ENCODE measurements at regions not wholly inside any gene's neighbourhood (a gene's known extent, or its start where the extent isn't known, plus 50 kb on each side); places are given as distances from the start of the nearest gene placed in this dataset.

DNA sequence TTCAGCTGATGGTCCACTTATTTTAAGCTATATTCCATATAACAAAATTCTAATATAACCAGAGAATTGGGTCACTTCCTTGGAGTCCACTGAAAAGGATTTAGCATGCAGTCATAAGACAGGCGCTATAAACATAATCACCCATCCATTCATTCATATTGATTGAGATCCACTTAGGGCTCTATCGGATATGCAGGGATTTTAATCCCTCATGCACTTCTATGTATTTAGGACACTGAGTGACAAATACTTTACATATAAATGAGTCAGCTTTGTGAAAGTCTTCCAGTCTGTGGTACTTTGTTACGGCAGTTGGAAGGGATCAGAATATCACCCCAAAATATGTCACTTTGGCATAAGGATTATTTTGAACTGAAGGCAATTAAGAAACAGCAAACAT, 127.3 kb upstream of the ZNF608 start:
- no peaks in the 10 kb centered on the region for H3K27me3 Mint-ChIP-seq
- H3K36me3 ChIP-seq (ENCODE audit: control insufficient read depth in 2 of 2, extremely low read depth in 1 of 2, insufficient read depth in 1 of 2, low read length in 1 of 2) = no peaks in the 10 kb centered on the region
- H3K4me3 Mint-ChIP-seq = no peak overlapping the region
- H3K4me1 Mint-ChIP-seq = no peaks in the 10 kb centered on the region
- no peaks in the 10 kb centered on the region for H3K27me3 ChIP-seq (replicated peaks in 1 of 2; ENCODE audit: control insufficient read depth in 2 of 2, extremely low read depth in 1 of 2, insufficient read depth in 2 of 2, low read length in 1 of 2)
- no peak overlapping the region for H3K4me3 ChIP-seq (ENCODE audit: control insufficient read depth in 1 of 2, extremely low read depth in 1 of 2, low read length in 1 of 2)
- no peaks in the 10 kb centered on the region for H3K4me1 ChIP-seq (ENCODE audit: control insufficient read depth in 1 of 2, extremely low read depth in 1 of 2, insufficient read depth in 2 of 2, low read length in 2 of 2)
- WGBS (ENCODE audit: insufficient coverage) = no CpG with 5 or more reads among the region's 3 CpGs
- H3K27ac Mint-ChIP-seq = no peak overlapping the region
- peaks cover 0 to 4% (median 0%) of the 10 kb centered on the region in 3 donors for H3K9me3 Mint-ChIP-seq
- ChIA-PET CTCF (no interaction called here), POLR2A (no interaction called here)
- no peak for ATAC-seq (replicated peaks in 1 of 4)
- H3K9me3 ChIP-seq = no peaks in the 10 kb centered on the region
- no peak overlapping the region for H3K27ac ChIP-seq (ENCODE audit: low read length)
- no peaks in the 10 kb centered on the region for H3K36me3 Mint-ChIP-seq
- DNase-seq = no peak

DNA sequence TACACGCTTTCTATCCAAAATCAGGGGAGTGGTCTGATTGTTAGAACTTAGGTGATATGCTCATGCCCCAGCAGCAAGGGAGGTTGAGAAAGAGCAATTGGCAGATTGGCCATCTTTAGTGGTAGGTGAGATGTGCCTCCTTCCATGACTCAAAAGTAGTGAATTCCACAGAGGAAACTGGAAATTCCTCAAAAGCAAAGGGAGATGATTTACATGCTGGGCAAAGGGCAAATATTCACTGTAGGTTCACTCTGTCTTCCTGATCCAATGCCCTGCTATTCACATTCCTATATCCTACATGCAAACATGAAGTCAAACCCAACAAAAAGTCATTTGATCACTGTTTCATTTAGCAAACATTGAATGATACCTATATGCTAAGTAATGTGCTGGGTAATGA, 130.1 kb upstream of the ZNF608 start:
- Histone ChIP-seq H3K36me3 (ENCODE audit: control insufficient read depth in 2 of 2, extremely low read depth in 1 of 2, insufficient read depth in 1 of 2, low read length in 1 of 2) (no peaks in the 10 kb centered on the region), H3K27ac (ENCODE audit: low read length) (no peak overlapping the region), H3K27me3 (replicated peaks in 1 of 2; ENCODE audit: control insufficient read depth in 2 of 2, extremely low read depth in 1 of 2, insufficient read depth in 2 of 2, low read length in 1 of 2) (no peaks in the 10 kb centered on the region), H3K4me3 (ENCODE audit: control insufficient read depth in 1 of 2, extremely low read depth in 1 of 2, low read length in 1 of 2) (no peak overlapping the region), H3K4me1 (ENCODE audit: control insufficient read depth in 1 of 2, extremely low read depth in 1 of 2, insufficient read depth in 2 of 2, low read length in 2 of 2) (no peaks in the 10 kb centered on the region), H3K9me3 (no peaks in the 10 kb centered on the region)
- Mint-ChIP-seq H3K36me3 (no peaks in the 10 kb centered on the region), H3K4me3 (no peak overlapping the region), H3K27me3 (no peaks in the 10 kb centered on the region), H3K4me1 (no peaks in the 10 kb centered on the region), H3K27ac (no peak overlapping the region), H3K9me3 (peaks cover 0 to 4% (median 0%) of the 10 kb centered on the region in 3 donors)
- CTCF ChIA-PET = no interaction called here
- DNase-seq (no peak), ATAC-seq (replicated peaks in 1 of 4) (no peak)
- POLR2A ChIA-PET = no interaction called here
- no CpG with 5 or more reads among the region's 1 CpG for WGBS (ENCODE audit: insufficient coverage)

DNA sequence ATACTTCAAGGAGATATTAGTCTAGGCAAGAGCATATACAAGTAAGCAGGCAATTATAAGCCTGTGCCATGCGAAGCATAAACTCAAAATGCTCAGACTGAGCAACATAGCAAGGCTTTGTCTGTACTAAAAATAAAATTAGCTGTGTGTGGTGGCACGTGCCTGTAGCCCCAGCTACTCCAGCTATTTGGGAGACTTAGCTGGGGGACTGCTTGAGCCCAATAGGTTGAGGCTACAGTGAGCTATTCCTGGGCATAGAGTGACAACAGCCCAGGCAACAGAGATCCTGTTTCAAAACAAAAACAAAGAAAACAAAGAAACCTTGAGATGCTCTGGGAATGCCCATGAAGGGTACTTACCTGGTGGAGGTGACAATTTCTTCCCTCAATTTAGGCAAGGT, 130.5 kb upstream of the ZNF608 start:
- peaks cover 0 to 4% (median 0%) of the 10 kb centered on the region in 3 donors for H3K9me3 Mint-ChIP-seq
- 100% methylated on average over 1 of the region's 2 CpGs for WGBS (ENCODE audit: insufficient coverage)
- H3K27ac Mint-ChIP-seq = no peak overlapping the region
- no peak overlapping the region for H3K4me3 Mint-ChIP-seq
- no peak for ATAC-seq (replicated peaks in 1 of 4)
- no peaks in the 10 kb centered on the region for H3K4me1 Mint-ChIP-seq
- ChIA-PET CTCF (no interaction called here), POLR2A (no interaction called here)
- Histone ChIP-seq H3K9me3 (no peaks in the 10 kb centered on the region), H3K4me1 (ENCODE audit: control insufficient read depth in 1 of 2, extremely low read depth in 1 of 2, insufficient read depth in 2 of 2, low read length in 2 of 2) (no peaks in the 10 kb centered on the region), H3K36me3 (ENCODE audit: control insufficient read depth in 2 of 2, extremely low read depth in 1 of 2, insufficient read depth in 1 of 2, low read length in 1 of 2) (no peaks in the 10 kb centered on the region), H3K27ac (ENCODE audit: low read length) (no peak overlapping the region), H3K4me3 (ENCODE audit: control insufficient read depth in 1 of 2, extremely low read depth in 1 of 2, low read length in 1 of 2) (no peak overlapping the region), H3K27me3 (replicated peaks in 1 of 2; ENCODE audit: control insufficient read depth in 2 of 2, extremely low read depth in 1 of 2, insufficient read depth in 2 of 2, low read length in 1 of 2) (no peaks in the 10 kb centered on the region)
- H3K36me3 Mint-ChIP-seq = no peaks in the 10 kb centered on the region
- no peaks in the 10 kb centered on the region for H3K27me3 Mint-ChIP-seq
- no peak for DNase-seq

GRCh38 chr5:124877501-124878146, 131.2 kb upstream of the ZNF608 start:
- Histone ChIP-seq H3K27me3 (replicated peaks in 1 of 2; ENCODE audit: control insufficient read depth in 2 of 2, extremely low read depth in 1 of 2, insufficient read depth in 2 of 2, low read length in 1 of 2) (no peaks in the 10 kb centered on the region), H3K27ac (ENCODE audit: low read length) (no peak overlapping the region), H3K36me3 (ENCODE audit: control insufficient read depth in 2 of 2, extremely low read depth in 1 of 2, insufficient read depth in 1 of 2, low read length in 1 of 2) (no peaks in the 10 kb centered on the region), H3K4me1 (ENCODE audit: control insufficient read depth in 1 of 2, extremely low read depth in 1 of 2, insufficient read depth in 2 of 2, low read length in 2 of 2) (no peaks in the 10 kb centered on the region), H3K4me3 (ENCODE audit: control insufficient read depth in 1 of 2, extremely low read depth in 1 of 2, low read length in 1 of 2) (no peak overlapping the region), H3K9me3 (no peaks in the 10 kb centered on the region)
- Mint-ChIP-seq H3K4me1 (no peaks in the 10 kb centered on the region), H3K4me3 (no peak overlapping the region), H3K27ac (no peak overlapping the region), H3K9me3 (peaks cover 0 to 4% (median 0%) of the 10 kb centered on the region in 3 donors), H3K36me3 (no peaks in the 10 kb centered on the region), H3K27me3 (no peaks in the 10 kb centered on the region)
- DNase-seq = no peak
- CTCF ChIA-PET = no interaction called here
- POLR2A ChIA-PET = no interaction called here
- 100% methylated on average over 2 of the region's 7 CpGs for WGBS (ENCODE audit: insufficient coverage)
- ATAC-seq (replicated peaks in 1 of 4) = no peak

DNA sequence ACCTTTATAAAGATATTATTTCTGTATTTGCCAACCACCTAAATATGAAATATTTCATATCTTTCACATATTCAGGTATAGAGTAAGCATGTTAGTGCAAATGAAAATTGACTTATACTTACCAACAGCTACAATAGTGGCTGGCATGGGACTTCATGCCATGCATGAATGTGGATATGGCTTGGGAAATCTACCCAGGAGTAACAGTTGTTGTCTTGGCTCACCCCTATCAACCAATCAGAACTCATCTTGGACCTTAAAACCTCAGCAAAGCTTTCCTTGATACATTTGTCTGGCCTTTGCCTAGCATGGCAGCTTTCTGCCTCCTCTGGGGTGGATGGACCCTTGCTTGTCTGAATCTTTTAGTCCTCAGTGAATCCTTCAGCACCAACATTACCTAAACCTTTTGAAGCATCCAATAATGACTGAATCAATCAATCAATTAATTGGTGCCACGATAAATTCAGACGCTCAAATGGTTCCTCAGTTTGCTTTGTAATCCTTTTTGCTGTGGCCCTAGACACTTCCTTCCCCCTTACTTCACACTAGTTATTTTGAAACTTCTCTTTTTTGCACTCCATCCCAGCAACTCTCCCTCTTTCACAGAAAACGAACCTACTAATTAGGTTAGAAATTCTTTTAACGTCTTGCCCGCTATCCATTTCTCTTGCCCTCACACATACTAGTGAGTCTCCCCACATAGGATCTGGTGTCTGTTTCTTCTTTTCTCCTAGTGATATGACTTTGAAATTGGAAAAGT, 132.3 kb upstream of the ZNF608 start:
- ChIA-PET POLR2A (no interaction called here), CTCF (interaction anchor here in 1 of 2 donors (0.5 kb wide), 1 partner anchor 130 kb away, joined by 3 read pairs; no protein-coding TSS in a partner anchor)
- H3K27ac Mint-ChIP-seq = no peak overlapping the region
- no peaks in the 10 kb centered on the region for H3K9me3 ChIP-seq
- no peaks in the 10 kb centered on the region for H3K36me3 Mint-ChIP-seq
- H3K4me3 ChIP-seq (ENCODE audit: control insufficient read depth in 1 of 2, extremely low read depth in 1 of 2, low read length in 1 of 2) = no peak overlapping the region
- WGBS (ENCODE audit: insufficient coverage) = 74% methylated on average over 2 of the region's 5 CpGs
- H3K4me1 ChIP-seq (ENCODE audit: control insufficient read depth in 1 of 2, extremely low read depth in 1 of 2, insufficient read depth in 2 of 2, low read length in 2 of 2) = no peaks in the 10 kb centered on the region
- DNase-seq (no peak), ATAC-seq (replicated peaks in 1 of 4) (no peak)
- H3K36me3 ChIP-seq (ENCODE audit: control insufficient read depth in 2 of 2, extremely low read depth in 1 of 2, insufficient read depth in 1 of 2, low read length in 1 of 2) = no peaks in the 10 kb centered on the region
- no peaks in the 10 kb centered on the region for H3K4me1 Mint-ChIP-seq
- peaks cover 0 to 4% (median 0%) of the 10 kb centered on the region in 3 donors for H3K9me3 Mint-ChIP-seq
- no peak overlapping the region for H3K4me3 Mint-ChIP-seq
- H3K27me3 ChIP-seq (replicated peaks in 1 of 2; ENCODE audit: control insufficient read depth in 2 of 2, extremely low read depth in 1 of 2, insufficient read depth in 2 of 2, low read length in 1 of 2) = no peaks in the 10 kb centered on the region
- H3K27me3 Mint-ChIP-seq = no peaks in the 10 kb centered on the region
- H3K27ac ChIP-seq (ENCODE audit: low read length) = no peak overlapping the region

DNA sequence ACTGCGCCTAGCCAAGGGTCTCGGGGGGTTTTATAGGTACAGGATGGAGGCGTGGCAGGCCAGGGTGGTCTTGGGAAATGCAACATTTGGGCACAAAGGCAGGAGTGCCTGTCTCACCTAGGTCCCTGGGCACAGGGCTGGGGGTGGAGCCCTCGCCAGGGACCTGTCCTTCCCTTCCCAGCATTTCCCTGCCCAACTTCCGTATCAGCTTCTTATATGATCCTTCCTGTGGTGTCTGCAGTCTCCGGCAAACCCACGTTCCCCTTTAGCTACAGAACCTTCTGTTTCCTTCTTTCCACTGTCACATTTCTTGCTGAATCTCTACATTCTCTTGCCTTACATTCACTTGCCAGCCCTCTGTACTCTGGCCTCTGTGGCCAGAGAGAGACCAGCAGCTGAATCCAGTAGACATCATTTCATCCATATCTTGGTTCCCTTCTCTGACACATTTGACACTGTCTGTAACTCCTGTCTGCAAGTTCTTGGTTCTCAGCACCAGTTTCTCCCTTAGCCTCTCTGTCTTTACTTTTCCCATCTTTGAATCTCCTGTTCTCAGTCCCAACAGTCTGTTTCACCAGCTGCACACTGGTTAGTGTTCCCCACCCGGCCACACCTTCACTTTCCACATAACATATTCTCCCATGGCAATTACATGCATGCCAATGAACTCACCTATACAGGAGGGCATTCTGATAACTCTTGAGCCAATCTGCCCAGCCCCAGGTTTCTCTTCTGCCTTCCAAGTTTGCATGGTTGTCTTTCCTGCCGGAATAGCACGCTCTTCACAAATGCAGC, 134.7 kb upstream of the ZNF608 start:
- POLR2A ChIA-PET = no interaction called here
- Histone ChIP-seq H3K4me3 (ENCODE audit: control insufficient read depth in 1 of 2, extremely low read depth in 1 of 2, low read length in 1 of 2) (no peak overlapping the region), H3K9me3 (no peaks in the 10 kb centered on the region), H3K27me3 (replicated peaks in 1 of 2; ENCODE audit: control insufficient read depth in 2 of 2, extremely low read depth in 1 of 2, insufficient read depth in 2 of 2, low read length in 1 of 2) (no peaks in the 10 kb centered on the region), H3K36me3 (ENCODE audit: control insufficient read depth in 2 of 2, extremely low read depth in 1 of 2, insufficient read depth in 1 of 2, low read length in 1 of 2) (no peaks in the 10 kb centered on the region), H3K4me1 (ENCODE audit: control insufficient read depth in 1 of 2, extremely low read depth in 1 of 2, insufficient read depth in 2 of 2, low read length in 2 of 2) (no peaks in the 10 kb centered on the region), H3K27ac (ENCODE audit: low read length) (no peak overlapping the region)
- ATAC-seq (replicated peaks in 1 of 4) (no peak), DNase-seq (no peak)
- no peaks in the 10 kb centered on the region for H3K27me3 Mint-ChIP-seq
- CTCF ChIA-PET = no interaction called here
- no peaks in the 10 kb centered on the region for H3K9me3 Mint-ChIP-seq
- no peak overlapping the region for H3K27ac Mint-ChIP-seq
- H3K36me3 Mint-ChIP-seq = no peaks in the 10 kb centered on the region
- 62% methylated on average over 6 of the region's 10 CpGs for WGBS (ENCODE audit: insufficient coverage)
- H3K4me1 Mint-ChIP-seq = no peaks in the 10 kb centered on the region
- no peak overlapping the region for H3K4me3 Mint-ChIP-seq

All from T-cell (primary cell).